ENCODE measurements at regions not wholly inside any gene's neighbourhood (a gene's known extent, or its start where the extent isn't known, plus 50 kb on each side); places are given as distances from the start of the nearest gene placed in this dataset.
"Not testable (repeated sequence)": the region's sequence is repeated elsewhere in the genome, so short reads cannot be mapped to it uniquely, and the experiment has no call there.

DNA sequence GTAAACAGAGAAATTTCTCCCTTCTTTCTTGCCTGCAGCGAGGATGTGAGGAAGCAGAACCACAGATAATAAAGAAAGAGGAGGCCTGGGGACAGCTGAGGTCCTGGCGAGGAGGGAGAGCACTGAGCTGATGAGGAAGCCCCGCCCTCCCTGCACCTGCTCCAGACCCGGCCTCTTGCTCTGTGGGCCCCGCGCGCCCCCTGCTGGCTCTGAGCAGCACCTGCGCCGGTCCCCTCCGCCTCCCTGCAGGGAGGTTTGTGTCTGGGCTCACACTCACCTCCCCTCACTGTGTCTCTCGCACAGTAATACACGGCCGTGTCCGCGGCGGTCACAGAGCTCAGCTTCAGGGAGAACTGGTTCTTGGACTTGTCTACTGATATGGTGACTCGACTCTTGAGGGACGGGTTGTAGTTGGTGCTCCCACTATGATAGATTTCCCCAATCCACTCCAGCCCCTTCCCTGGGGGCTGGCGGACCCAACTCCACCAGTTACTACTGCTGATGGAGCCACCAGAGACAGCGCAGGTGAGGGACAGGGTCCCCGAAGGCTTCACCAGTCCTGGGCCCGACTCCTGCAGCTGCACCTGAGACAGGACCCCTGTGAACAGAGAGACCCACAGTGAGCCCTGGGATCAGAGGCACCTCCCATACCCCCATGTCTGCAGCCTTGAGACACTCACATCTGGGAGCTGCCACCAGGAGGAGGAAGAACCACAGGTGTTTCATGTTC is 485.4 kb downstream of the TMEM121 start:
- TF ChIP-seq POLR2A (IDR thresholded peaks at IDR 0.05; ENCODE audit: low read depth, low read length); TAF1 (IDR thresholded peaks at IDR 0.05; ENCODE audit: borderline replicate concordance, low read depth, low read length): not testable (repeated sequence)
